ENCODE measurements at regions not wholly inside any gene's neighbourhood (a gene's known extent, or its start where the extent isn't known, plus 50 kb on each side); places are given as distances from the start of the nearest gene placed in this dataset.

DNA sequence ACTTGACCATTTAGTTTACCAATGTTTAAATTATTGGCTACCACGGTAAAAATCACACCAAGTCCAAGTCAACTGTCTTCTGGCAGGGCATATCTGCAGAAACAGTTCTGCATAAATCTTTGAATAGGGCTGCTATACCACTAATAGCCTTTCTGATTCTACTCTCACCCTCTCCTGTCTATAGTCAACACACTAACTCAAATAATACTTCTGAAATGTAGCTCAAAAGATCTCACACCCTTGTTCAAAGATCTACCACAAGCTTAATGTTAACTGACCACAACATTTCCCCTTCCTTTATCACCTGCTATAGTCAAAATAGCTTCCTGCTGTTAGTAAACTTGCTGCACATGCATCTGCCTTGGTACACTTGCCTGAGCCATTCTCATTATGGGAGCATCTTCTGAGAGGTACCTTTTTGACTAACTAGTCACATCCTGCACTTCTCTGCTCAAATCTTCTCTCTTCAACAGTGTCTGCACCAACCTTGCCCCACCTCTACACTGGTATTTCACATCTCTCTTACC, 319.4 kb downstream of the CDH10 start:
- Histone ChIP-seq H4K20me1 (ENCODE audit: insufficient read depth, low read length) (no peaks in the 10 kb centered on the region), H3K36me3 (ENCODE audit: control insufficient read depth, insufficient read depth, low read length) (no peaks in the 10 kb centered on the region), H3K79me1 (ENCODE audit: low read depth in 1 of 2, low read length in 2 of 2) (no peaks in the 10 kb centered on the region), H4K8ac (ENCODE audit: low read depth in 2 of 2, low read length in 2 of 2) (no peak overlapping the region), H2BK20ac (ENCODE audit: low read depth, low read length) (no peak overlapping the region), H4K91ac (ENCODE audit: insufficient read depth, low read depth, low read length) (no peak overlapping the region), H3K9me1 (ENCODE audit: insufficient read depth, low read length) (no peaks in the 10 kb centered on the region), H2BK15ac (ENCODE audit: low read depth, low read length) (no peak overlapping the region), H3K4me1 (ENCODE audit: control insufficient read depth, insufficient read depth, low read length) (no peaks in the 10 kb centered on the region), H3K9me3 (ENCODE audit: control insufficient read depth, insufficient read depth, low read length) (no peaks in the 10 kb centered on the region; the same call in 1 of the 2 replicates), H2AFZ (replicated peaks; ENCODE audit: low read length, poor library complexity) (no peak overlapping the region), H3K4me2 (ENCODE audit: low read depth, low read length) (no peak overlapping the region), H3K56ac (ENCODE audit: extremely low read depth, insufficient read depth, low read length) (no peak overlapping the region), H3K27ac (ENCODE audit: insufficient read depth, low read length) (no peak overlapping the region), H2AK9ac (replicated peaks; ENCODE audit: low read depth, low read length, poor library complexity) (no peak overlapping the region), H2AK5ac (ENCODE audit: low read depth, low read length) (no peak overlapping the region), H3K4ac (ENCODE audit: low read depth, low read length) (no peak overlapping the region), H4K5ac (ENCODE audit: low read depth, low read length) (no peak overlapping the region), H3K23ac (ENCODE audit: low read depth, low read length) (no peak overlapping the region), H3K14ac (replicated peaks; ENCODE audit: low read depth, low read length) (no peak overlapping the region), H2BK120ac (ENCODE audit: low read depth, low read length) (no peak overlapping the region), H2BK5ac (ENCODE audit: low read depth, low read length, poor library complexity, severe bottlenecking) (no peak overlapping the region), H3K4me3 (ENCODE audit: insufficient read depth, low read depth, low read length) (no peak overlapping the region), H3K18ac (ENCODE audit: low read depth, low read length) (no peak overlapping the region), H3K9ac (ENCODE audit: low read depth, low read length) (no peak overlapping the region), H3K27me3 (ENCODE audit: control insufficient read depth, insufficient read depth, low read length) (no peaks in the 10 kb centered on the region)
- ATAC-seq (ENCODE audit: low read depth) = no peak
- no TSS peak for BruUV-seq (replicated peaks)
- ChIA-PET POLR2A (ENCODE audit: unreplicated experiment) (no interaction called here), CTCF (no interaction called here)
- WGBS, 2 experiments (ENCODE audit: extremely low coverage in 2 of 2, insufficient read length in 1 of 2) = 20% methylated on average over 1 of the region's 1 CpG; no CpG with 5 or more reads in 1 of the 2 experiments
- in situ Hi-C loops (cut with MboI; ENCODE audit: low sequenced_read_pairs) = no loop called here
- dilution Hi-C loops (cut with HindIII; ENCODE audit: low sequenced_read_pairs, unreplicated experiment) = no loop called here
- intact Hi-C loops (cut with micrococcal nuclease) = no loop called here
- no peak for TF ChIP-seq MXI1 (IDR thresholded peaks at IDR 0.05; ENCODE audit: borderline replicate concordance, low read depth, low read length)
- no peak for TF ChIP-seq CEBPB (IDR thresholded peaks at IDR 0.05; ENCODE audit: low read depth, low read length)
- no peak for TF ChIP-seq RCOR1 (IDR thresholded peaks at IDR 0.05; ENCODE audit: insufficient replicate concordance, low read length)
- no peak for TF ChIP-seq POLR2A (IDR thresholded peaks at IDR 0.05; ENCODE audit: low read depth, low read length)
- TF ChIP-seq FOS (IDR thresholded peaks at IDR 0.05; ENCODE audit: low read depth, low read length) = no peak
- no peak for TF ChIP-seq MAFK (IDR thresholded peaks at IDR 0.05; ENCODE audit: low read depth, low read length)
- TF ChIP-seq RAD21 (IDR thresholded peaks at IDR 0.05; ENCODE audit: low read length) = no peak
- no peak for TF ChIP-seq NFE2L2 (IDR thresholded peaks at IDR 0.05; ENCODE audit: low read depth, low read length)
- no peak for TF ChIP-seq USF2 (IDR thresholded peaks at IDR 0.05; ENCODE audit: low read depth, low read length)
- TF ChIP-seq RFX5 (IDR thresholded peaks at IDR 0.05; ENCODE audit: low read depth, low read length) = no peak
- TF ChIP-seq MAZ (IDR thresholded peaks at IDR 0.05; ENCODE audit: borderline replicate concordance, low read depth, low read length) = no peak
- no peak for DNase-seq

Measured in IMR-90 (cell line).